Common myeloid progenitor, CD34-positive (primary cell): ENCODE measurements at regions not wholly inside any gene's neighbourhood (a gene's known extent, or its start where the extent isn't known, plus 50 kb on each side); places are given as distances from the start of the nearest gene placed in this dataset.

Experiments
- CTCF ChIA-PET: fragments of 350-600 bp; sonication (Branson Sonifier 250); formaldehyde crosslinking; loops from one replicate; lab custom pipeline; 2021; ENCODE audit warnings: antibody characterized with exemption; lab: Charles Lee
- POLR2A ChIA-PET: fragments of 350-600 bp; sonication (Branson Sonifier 250); formaldehyde crosslinking; loops from one replicate; lab custom pipeline; 2021; ENCODE audit warnings: antibody characterized with exemption; lab: Charles Lee
- DNase-seq, 3 donors: peaks; one replicate each; pipeline versions ENCODE4 v3.0.0 to v3.0.0-alpha.2; 2013
- H3K27ac ChIP-seq, 2 experiments: 1 replicate in 1 of 2; 2 replicates in 1 of 2; pipeline ENCODE4 v1.7.0; 2013; ENCODE audit warnings: inconsistent platforms in 2 of 2, low read length in 2 of 2, mild to moderate bottlenecking in 2 of 2, low read depth in 1 of 2, moderate library complexity in 1 of 2; ENCODE audit not compliant: severe bottlenecking in 2 of 2, insufficient read depth in 1 of 2, poor library complexity in 1 of 2
- H3K27me3 ChIP-seq, 5 experiments: replicated peaks in 2 of 5; 1 replicate in 3 of 5; 2 replicates in 2 of 5; pipeline versions ENCODE4 v1.6.1 to v1.7.0; 2013; ENCODE audit warnings: low read length in 4 of 5, mild to moderate bottlenecking in 2 of 5, moderate library complexity in 2 of 5, inconsistent platforms in 1 of 5; ENCODE audit not compliant: insufficient read depth in 5 of 5, control insufficient read depth in 4 of 5
- H3K36me3 ChIP-seq, 4 experiments: 1 replicate in 2 of 4; 2 replicates in 2 of 4; pipeline versions ENCODE4 v1.6.1 to v1.7.0; 2013; ENCODE audit warnings: low read length in 3 of 4, control low read depth in 1 of 4, mild to moderate bottlenecking in 1 of 4; ENCODE audit not compliant: control insufficient read depth in 4 of 4, insufficient read depth in 4 of 4
- H3K4me1 ChIP-seq, 4 experiments: 1 replicate in 3 of 4; 2 replicates in 1 of 4; pipeline versions ENCODE4 v1.6.1 to v1.7.1; 2013; ENCODE audit warnings: low read length in 3 of 4, mild to moderate bottlenecking in 3 of 4, control low read depth in 1 of 4, inconsistent platforms in 1 of 4, moderate library complexity in 1 of 4; ENCODE audit not compliant: control insufficient read depth in 4 of 4, insufficient read depth in 4 of 4; ENCODE audit errors: control extremely low read depth in 1 of 4
- H3K4me3 ChIP-seq, 7 experiments: 1 replicate in 4 of 7; 2 replicates in 3 of 7; pipeline versions ENCODE4 v1.5.1 to v1.7.0; 2013; ENCODE audit warnings: mild to moderate bottlenecking in 7 of 7, low read length in 6 of 7, moderate library complexity in 6 of 7, inconsistent platforms in 2 of 7, low read depth in 2 of 7, control low read depth in 1 of 7; ENCODE audit not compliant: insufficient read depth in 4 of 7, control insufficient read depth in 1 of 7; ENCODE audit errors: extremely low read depth in 1 of 7
- H3K9me3 ChIP-seq, 5 experiments: 1 replicate in 4 of 5; 2 replicates in 1 of 5; pipeline versions ENCODE4 v1.6.1 to v1.7.1; 2013; ENCODE audit warnings: low read length in 4 of 5, mild to moderate bottlenecking in 2 of 5, inconsistent platforms in 1 of 5, low read depth in 1 of 5, moderate library complexity in 1 of 5; ENCODE audit not compliant: control insufficient read depth in 4 of 5, insufficient read depth in 2 of 5; ENCODE audit errors: control extremely low read depth in 1 of 5
- WGBS: methylation state at CpG from one replicate; pipeline ENCODE4 v1.1.5; 2013; ENCODE audit not compliant: insufficient coverage; 5-methylcytosine and 5-hydroxymethylcytosine counted together

- Histone ChIP-seq H3K27me3 (peaks cover 0 to 1% (median 0%) of the 10 kb centered on the region in 5 experiments), H3K4me3 (no peak overlapping the region), H3K27ac (no peak overlapping the region), H3K9me3 (no peaks in the 10 kb centered on the region), H3K4me1 (no peaks in the 10 kb centered on the region), H3K36me3 (no peaks in the 10 kb centered on the region)
- 100% methylated on average over 1 of the region's 2 CpGs for WGBS
- CTCF ChIA-PET = no interaction called here
- POLR2A ChIA-PET = no interaction called here
- DNase-seq = no peak
These were observed 140.6 kb downstream of the LCA5 start for GRCh38 chr6:79396625-79397024.

DNA sequence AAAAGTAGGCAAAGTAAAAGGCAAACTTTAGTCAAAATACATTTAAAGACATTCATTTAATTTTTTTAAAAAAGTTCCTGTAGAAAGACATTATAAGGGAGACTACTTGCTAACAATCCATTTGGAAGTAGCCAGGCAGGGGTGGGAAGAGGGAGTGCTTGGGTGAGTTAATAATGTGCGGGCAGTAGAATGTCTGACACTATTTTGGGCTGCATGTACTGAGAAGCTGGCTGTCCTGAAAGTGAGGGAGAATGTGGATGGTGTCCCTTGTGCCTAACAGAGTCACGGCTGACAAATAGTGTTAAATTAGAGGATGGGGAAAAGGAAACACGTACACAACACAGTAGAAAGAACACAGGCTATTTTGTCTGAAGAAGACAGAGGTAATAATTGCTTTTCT lies 142.5 kb downstream of the LCA5 start:
- ChIA-PET POLR2A (no interaction called here), CTCF (no interaction called here)
- Histone ChIP-seq H3K27me3 (peaks cover 0 to 1% (median 0%) of the 10 kb centered on the region in 5 experiments), H3K4me1 (no peaks in the 10 kb centered on the region), H3K9me3 (no peaks in the 10 kb centered on the region), H3K36me3 (no peaks in the 10 kb centered on the region), H3K27ac (no peak overlapping the region), H3K4me3 (no peak overlapping the region)
- WGBS = 93% methylated on average over 2 of the region's 3 CpGs
- DNase-seq = no peak

- no peaks in the 10 kb centered on the region for H3K9me3 ChIP-seq
- no peaks in the 10 kb centered on the region for H3K36me3 ChIP-seq
- DNase-seq = no peak
- H3K27me3 ChIP-seq = no peaks in the 10 kb centered on the region
- ChIA-PET CTCF (no interaction called here), POLR2A (no interaction called here)
- H3K4me1 ChIP-seq = no peaks in the 10 kb centered on the region
- no CpG with 5 or more reads among the region's 3 CpGs for WGBS
- no peak overlapping the region for H3K4me3 ChIP-seq
- H3K27ac ChIP-seq = no peak overlapping the region
These were observed 145.1 kb downstream of the LCA5 start for GRCh38 chr6:79392094-79392493.

DNA sequence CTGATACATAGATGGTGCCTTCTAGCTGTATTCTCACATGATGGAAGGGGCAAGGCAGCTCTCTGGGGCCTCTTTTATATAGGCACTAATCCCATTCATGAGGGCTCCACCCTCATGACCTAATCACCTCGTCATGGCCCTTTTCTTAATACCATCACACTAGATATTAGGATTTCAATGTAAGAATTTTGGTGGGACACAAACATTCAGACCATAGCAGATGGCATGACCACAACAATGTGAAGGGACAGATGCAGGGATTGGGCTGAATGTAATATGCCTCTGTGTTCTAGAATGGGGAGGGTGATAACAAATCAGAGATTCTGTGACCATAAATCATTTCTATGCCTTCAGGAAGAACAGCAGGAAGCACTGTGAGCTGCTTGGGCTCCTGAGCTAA lies 145.8 kb downstream of the LCA5 start:
- DNase-seq = no peak
- WGBS = no CpG with 5 or more reads among the region's 1 CpG
- no peaks in the 10 kb centered on the region for H3K4me1 ChIP-seq
- H3K27me3 ChIP-seq = no peaks in the 10 kb centered on the region
- no peaks in the 10 kb centered on the region for H3K9me3 ChIP-seq
- no peak overlapping the region for H3K27ac ChIP-seq
- no peaks in the 10 kb centered on the region for H3K36me3 ChIP-seq
- ChIA-PET POLR2A (no interaction called here), CTCF (no interaction called here)
- H3K4me3 ChIP-seq = no peak overlapping the region

DNA sequence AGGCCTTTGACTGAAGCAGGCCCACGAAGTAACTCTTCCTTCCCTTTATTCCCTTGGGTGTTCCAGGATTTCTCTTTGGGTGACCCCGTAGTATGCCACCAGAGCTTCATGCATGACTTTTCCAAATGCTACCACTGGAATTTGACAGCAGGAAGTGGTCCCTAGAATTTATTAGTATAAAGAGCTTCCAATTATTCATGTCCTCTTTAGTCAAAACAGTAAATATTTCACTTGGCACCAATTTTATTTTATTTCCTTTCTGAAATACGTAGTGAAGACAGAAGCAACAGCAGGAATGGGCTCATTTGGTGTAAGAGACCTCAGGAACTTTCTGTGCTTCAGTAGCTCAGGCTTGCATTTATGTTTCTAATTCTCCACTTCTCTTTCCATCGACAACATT lies 151.3 kb downstream of the LCA5 start:
- WGBS = 90% methylated on average over 2 of the region's 4 CpGs
- H3K36me3 ChIP-seq = no peaks in the 10 kb centered on the region
- DNase-seq = no peak
- no peak overlapping the region for H3K4me3 ChIP-seq
- H3K27ac ChIP-seq = no peak overlapping the region
- CTCF ChIA-PET = no interaction called here
- no peaks in the 10 kb centered on the region for H3K27me3 ChIP-seq
- POLR2A ChIA-PET = no interaction called here
- no peaks in the 10 kb centered on the region for H3K4me1 ChIP-seq
- no peaks in the 10 kb centered on the region for H3K9me3 ChIP-seq

- ChIA-PET CTCF (no interaction called here), POLR2A (no interaction called here)
- no peaks in the 10 kb centered on the region for H3K27me3 ChIP-seq
These were observed 150.9 kb upstream of the HMGN3 start for GRCh38 chr6:79385333-79385732.

GRCh38 chr6:79384845-79385244 lies 150.4 kb upstream of the HMGN3 start:
- DNase-seq = no peak
- no peaks in the 10 kb centered on the region for H3K4me1 ChIP-seq
- ChIA-PET CTCF (interaction anchor here (1.1 kb wide), 1 partner anchor 8 kb away, joined by 3 read pairs; no protein-coding TSS in a partner anchor), POLR2A (interaction anchor here (0.5 kb wide), 1 partner anchor 23 kb away, joined by 3 read pairs; no protein-coding TSS in a partner anchor)
- no peak overlapping the region for H3K27ac ChIP-seq
- H3K36me3 ChIP-seq = no peaks in the 10 kb centered on the region
- 63% methylated on average over 1 of the region's 1 CpG for WGBS
- H3K9me3 ChIP-seq = no peaks in the 10 kb centered on the region
- no peak overlapping the region for H3K4me3 ChIP-seq
- H3K27me3 ChIP-seq = no peaks in the 10 kb centered on the region

More at GRCh38 chr6:79385333-79385732, 150.9 kb upstream of the HMGN3 start:
- no peaks in the 10 kb centered on the region for H3K36me3 ChIP-seq
- WGBS = no CpG with 5 or more reads among the region's 1 CpG
- H3K4me3 ChIP-seq = no peak overlapping the region
- H3K9me3 ChIP-seq = no peaks in the 10 kb centered on the region
- no peak for DNase-seq
- H3K27ac ChIP-seq = no peak overlapping the region
- H3K4me1 ChIP-seq = no peaks in the 10 kb centered on the region
